Kidney (tissue), 13 donors: ENCODE measurements at regions not wholly inside any gene's neighbourhood (a gene's known extent, or its start where the extent isn't known, plus 50 kb on each side); places are given as distances from the start of the nearest gene placed in this dataset.

Experiments
- DNase-seq, 5 donors: peaks; one replicate each; pipeline ENCODE4 v3.0.0-alpha.2; 2013 to 2020
- FAIRE-seq: peaks from 2 replicates; lab custom pipeline; 2012; peaks lifted over from hg19 to GRCh38; lab: Jason Lieb, UNC
- H3K27ac ChIP-seq, 2 donors: one replicate each; pipeline ENCODE4 v1.7.0; 2013; ENCODE audit warnings: low read depth in 2 of 2, low read length in 2 of 2, inconsistent platforms in 1 of 2
- H3K27me3 ChIP-seq: one replicate; pipeline ENCODE4 v1.7.1; 2013; ENCODE audit warnings: low read length, inconsistent platforms; ENCODE audit not compliant: control insufficient read depth, insufficient read depth
- H3K36me3 ChIP-seq, 3 donors: one replicate each; pipeline versions ENCODE4 v1.7.0 to v1.7.1; 2013; ENCODE audit warnings: low read length in 3 of 3, control low read depth in 1 of 3, inconsistent platforms in 1 of 3; ENCODE audit not compliant: insufficient read depth in 3 of 3, control insufficient read depth in 2 of 3
- H3K4me1 ChIP-seq, 3 donors: one replicate each; pipeline versions ENCODE4 v1.7.0 to v1.7.1; 2013; ENCODE audit warnings: low read length in 3 of 3, inconsistent platforms in 1 of 3, low read depth in 1 of 3; ENCODE audit not compliant: control insufficient read depth in 2 of 3, insufficient read depth in 2 of 3
- H3K4me3 ChIP-seq, 3 donors: one replicate each; pipeline versions ENCODE4 v1.7.0 to v1.8.1; 2013; ENCODE audit warnings: low read length in 3 of 3, control low read depth in 1 of 3, inconsistent platforms in 1 of 3
- H3K9ac ChIP-seq, 3 donors: one replicate each; pipeline versions ENCODE4 v1.7.0 to v1.7.1; 2013; ENCODE audit warnings: low read length in 3 of 3, control low read depth in 1 of 3, inconsistent platforms in 1 of 3
- H3K9me3 ChIP-seq, 3 donors: one replicate each; pipeline versions ENCODE4 v1.7.0 to v1.7.1; 2013; ENCODE audit warnings: low read length in 3 of 3, control low read depth in 1 of 3, inconsistent platforms in 1 of 3; ENCODE audit not compliant: control insufficient read depth in 2 of 3, insufficient read depth in 1 of 3
- intact Hi-C: fragments of 100-400 bp; cut with DNase I; formaldehyde crosslinking; loops from one replicate; pipeline ENCODE4 v1.11.1; 2022
- TF ChIP-seq, protein P1 (sequence below): IDR thresholded peaks from 3 replicates; pipeline ENCODE4 v1.5.1; 2012; ENCODE audit warnings: mild to moderate bottlenecking, moderate library complexity, borderline replicate concordance; ENCODE audit not compliant: insufficient read depth; ENCODE audit errors: extremely low read depth
- donor health status: control.
- donor health status: control.
- donor health status: control.
- donor health status: control.
- donor health status: control.
- donor health status: DM: yes; HTN: yes; CAD: no.
- donor health status: Normal renal cell carcinoma (clear cell type).

GRCh38 chr5:133763744-133764143, 151.4 kb upstream of the FSTL4 start:
- no peak for FAIRE-seq
- Histone ChIP-seq H3K9ac (no peak overlapping the region), H3K4me3 (no peak overlapping the region), H3K4me1 (no peaks in the 10 kb centered on the region), H3K36me3 (no peaks in the 10 kb centered on the region), H3K27me3 (no peaks in the 10 kb centered on the region), H3K9me3 (no peaks in the 10 kb centered on the region), H3K27ac (no peak overlapping the region)
- intact Hi-C loops = no loop called here
- no peak for DNase-seq
- TF ChIP-seq, protein P1, sequence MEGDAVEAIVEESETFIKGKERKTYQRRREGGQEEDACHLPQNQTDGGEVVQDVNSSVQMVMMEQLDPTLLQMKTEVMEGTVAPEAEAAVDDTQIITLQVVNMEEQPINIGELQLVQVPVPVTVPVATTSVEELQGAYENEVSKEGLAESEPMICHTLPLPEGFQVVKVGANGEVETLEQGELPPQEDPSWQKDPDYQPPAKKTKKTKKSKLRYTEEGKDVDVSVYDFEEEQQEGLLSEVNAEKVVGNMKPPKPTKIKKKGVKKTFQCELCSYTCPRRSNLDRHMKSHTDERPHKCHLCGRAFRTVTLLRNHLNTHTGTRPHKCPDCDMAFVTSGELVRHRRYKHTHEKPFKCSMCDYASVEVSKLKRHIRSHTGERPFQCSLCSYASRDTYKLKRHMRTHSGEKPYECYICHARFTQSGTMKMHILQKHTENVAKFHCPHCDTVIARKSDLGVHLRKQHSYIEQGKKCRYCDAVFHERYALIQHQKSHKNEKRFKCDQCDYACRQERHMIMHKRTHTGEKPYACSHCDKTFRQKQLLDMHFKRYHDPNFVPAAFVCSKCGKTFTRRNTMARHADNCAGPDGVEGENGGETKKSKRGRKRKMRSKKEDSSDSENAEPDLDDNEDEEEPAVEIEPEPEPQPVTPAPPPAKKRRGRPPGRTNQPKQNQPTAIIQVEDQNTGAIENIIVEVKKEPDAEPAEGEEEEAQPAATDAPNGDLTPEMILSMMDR = no peak

DNA sequence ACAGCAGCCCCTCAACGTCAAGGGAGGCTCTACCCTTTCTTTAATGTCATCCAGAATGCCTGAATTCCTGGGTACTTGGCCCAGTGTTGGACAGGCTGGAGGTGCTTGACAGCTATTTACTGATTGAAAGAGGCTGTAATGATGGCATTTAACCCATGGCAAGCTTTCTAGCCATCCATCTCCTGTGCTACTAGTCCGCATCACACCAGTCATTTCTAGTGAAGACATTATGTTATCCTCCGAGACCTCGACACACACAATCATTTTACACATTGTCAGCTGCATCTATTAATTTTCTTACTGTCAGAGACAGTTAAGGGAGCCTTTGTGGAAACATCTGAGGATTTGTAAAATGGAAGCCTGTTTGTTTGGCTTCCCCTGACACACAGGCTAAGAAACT, 149.3 kb upstream of the FSTL4 start:
- DNase-seq (no peak), FAIRE-seq (no peak)
- Histone ChIP-seq H3K27ac (no peak overlapping the region), H3K27me3 (no peaks in the 10 kb centered on the region), H3K9me3 (no peaks in the 10 kb centered on the region), H3K4me1 (no peaks in the 10 kb centered on the region), H3K9ac (no peak overlapping the region), H3K4me3 (no peak overlapping the region), H3K36me3 (no peaks in the 10 kb centered on the region)
- TF ChIP-seq, protein P1 = no peak
- intact Hi-C loops = no loop called here

DNA sequence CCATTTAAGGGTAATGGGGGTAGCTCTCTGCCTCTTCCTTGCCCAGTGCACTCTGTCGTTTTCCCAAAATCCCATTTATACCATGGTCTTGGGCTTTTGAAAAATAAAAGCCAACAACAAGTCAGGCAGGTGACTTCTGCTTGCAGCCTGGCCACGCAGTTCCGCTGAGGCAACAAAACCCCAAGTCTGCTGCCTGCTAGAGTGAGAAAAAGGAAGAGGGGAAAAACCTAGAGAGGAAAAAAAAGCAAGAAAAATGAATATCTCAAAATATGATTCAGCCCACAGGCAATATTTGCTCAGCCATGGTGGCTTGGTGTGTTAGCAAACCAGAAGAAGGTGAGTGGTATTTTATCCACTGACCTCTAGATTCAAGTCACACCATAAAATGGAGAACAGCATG, 148.2 kb upstream of the FSTL4 start:
- Histone ChIP-seq H3K9ac (no peak overlapping the region), H3K4me3 (no peak overlapping the region), H3K36me3 (no peaks in the 10 kb centered on the region), H3K4me1 (no peaks in the 10 kb centered on the region), H3K27me3 (no peaks in the 10 kb centered on the region), H3K9me3 (no peaks in the 10 kb centered on the region), H3K27ac (no peak overlapping the region)
- FAIRE-seq (no peak), DNase-seq (no peak)
- intact Hi-C loops = no loop called here
- TF ChIP-seq, protein P1 = no peak

- DNase-seq (no peak), FAIRE-seq (no peak)
- Histone ChIP-seq H3K36me3 (no peaks in the 10 kb centered on the region), H3K27me3 (no peaks in the 10 kb centered on the region), H3K4me3 (no peak overlapping the region), H3K4me1 (no peaks in the 10 kb centered on the region), H3K27ac (no peak overlapping the region), H3K9me3 (no peaks in the 10 kb centered on the region), H3K9ac (no peak overlapping the region)
- intact Hi-C loops = no loop called here
- TF ChIP-seq, protein P1 = no peak
These were observed 146.3 kb upstream of the FSTL4 start for GRCh38 chr5:133758641-133759040.
